GM18511 (cell line): ENCODE measurements at regions not wholly inside any gene's neighbourhood (a gene's known extent, or its start where the extent isn't known, plus 50 kb on each side); places are given as distances from the start of the nearest gene placed in this dataset.
"Not testable (repeated sequence)": the region's sequence is repeated elsewhere in the genome, so short reads cannot be mapped to it uniquely, and the experiment has no call there.

Experiments used
- ATAC-seq: cut with Tn5 transposase; IDR thresholded peaks from one replicate; pipeline ENCODE4 v1.9.1; 2021; ENCODE audit warnings: mild to moderate bottlenecking, moderate library complexity; ENCODE audit not compliant: unreplicated experiment

GRCh38 chr4:38278255-38278654, 318.1 kb downstream of the PTTG2 start:
- no peak for ATAC-seq

GRCh38 chr4:38279077-38279476, 318.9 kb downstream of the PTTG2 start:
- ATAC-seq = no peak

GRCh38 chr4:38279650-38280322, 319.6 kb downstream of the PTTG2 start:
- no peak for ATAC-seq

- no peak for ATAC-seq
Measured at GRCh38 chr4:38280323-38280706, 320.1 kb downstream of the PTTG2 start.

GRCh38 chr4:38281371-38282071, 321.3 kb downstream of the PTTG2 start:
- no peak for ATAC-seq

- no peak for ATAC-seq
Measured at GRCh38 chr4:38283724-38284123, 323.5 kb downstream of the PTTG2 start.

- no peak for ATAC-seq
Measured at GRCh38 chr4:38284294-38285030, 324.3 kb downstream of the PTTG2 start.

GRCh38 chr4:38287101-38287851, 327.1 kb downstream of the PTTG2 start:
- no peak for ATAC-seq

- ATAC-seq = no peak
Measured at GRCh38 chr4:38289553-38289952, 329.4 kb downstream of the PTTG2 start.

GRCh38 chr4:38290366-38290765, 330.2 kb downstream of the PTTG2 start:
- no peak for ATAC-seq

GRCh38 chr4:38290914-38291313, 330.7 kb downstream of the PTTG2 start:
- ATAC-seq = no peak

- ATAC-seq = no peak
Measured at GRCh38 chr4:38292529-38292928, 332.3 kb downstream of the PTTG2 start.

- ATAC-seq = no peak
Measured at GRCh38 chr4:38294238-38294637, 334.0 kb downstream of the PTTG2 start.

- no peak for ATAC-seq
Measured at GRCh38 chr4:38297061-38297460, 336.9 kb downstream of the PTTG2 start.

- no peak for ATAC-seq
Measured at GRCh38 chr4:38298868-38299713, 338.9 kb downstream of the PTTG2 start.

- no peak for ATAC-seq
Measured at GRCh38 chr4:38302910-38303309, 342.7 kb downstream of the PTTG2 start.

- ATAC-seq = not testable (repeated sequence)
Measured at GRCh38 chr4:38304460-38304859, 344.3 kb downstream of the PTTG2 start.

- ATAC-seq = peak; percentile 63
Measured at GRCh38 chr4:38306482-38307071, 346.4 kb downstream of the PTTG2 start.

GRCh38 chr4:38308728-38309311, 348.6 kb downstream of the PTTG2 start:
- no peak for ATAC-seq

GRCh38 chr4:38309471-38309870, 349.3 kb downstream of the PTTG2 start:
- no peak for ATAC-seq
